ENCODE measurements at regions not wholly inside any gene's neighbourhood (a gene's known extent, or its start where the extent isn't known, plus 50 kb on each side); places are given as distances from the start of the nearest gene placed in this dataset.

DNA sequence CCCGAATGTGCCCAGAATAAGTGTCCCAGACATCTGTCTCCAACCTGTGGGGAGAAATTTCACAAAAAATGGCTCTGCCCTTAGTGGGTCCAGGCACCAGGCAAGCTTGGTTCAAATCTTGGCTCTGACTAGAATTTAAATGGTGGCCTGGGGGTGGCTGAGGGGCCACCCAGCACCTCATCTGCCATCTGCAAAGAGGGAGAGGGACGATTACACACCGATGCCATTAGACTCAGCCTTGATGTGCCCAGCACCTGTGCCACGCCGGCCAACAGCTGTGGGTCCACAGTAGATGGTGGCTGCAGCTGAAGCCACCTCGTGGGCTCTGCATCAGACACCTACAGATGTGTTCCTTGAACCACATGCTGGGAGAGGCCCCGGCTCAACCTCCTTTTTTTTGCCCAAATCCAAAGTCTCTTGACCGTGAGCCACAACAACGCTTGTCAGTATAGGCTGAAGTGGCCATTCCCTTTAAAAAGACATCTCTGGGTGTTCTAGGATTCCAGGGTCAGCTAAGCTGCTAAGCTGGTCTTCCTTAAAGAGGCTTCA is 222.0 kb upstream of the RAB6C start:
- POLR2A ChIA-PET = no interaction called here

More for the DNA sequence above, 222.0 kb upstream of the RAB6C start:
- H3K4me1 ChIP-seq (ENCODE audit: control insufficient read depth in 1 of 2, insufficient read depth in 2 of 2, low read depth in 1 of 2, low read length in 1 of 2) = peaks cover 0 to 12% of the 10 kb centered on the region in 2 experiments; a peak in 1 of 4 replicates
- H3K27ac ChIP-seq (ENCODE audit: low read depth in 2 of 2, low read length in 1 of 2) = no peak overlapping the region
- H3K79me2 ChIP-seq (ENCODE audit: insufficient read depth) = no peaks in the 10 kb centered on the region
- H3K4me2 ChIP-seq = no peak overlapping the region
- no peaks in the 10 kb centered on the region for H3F3A ChIP-seq (replicated peaks; ENCODE audit: insufficient read depth)
- H2AFZ ChIP-seq (ENCODE audit: low read depth) = no peak overlapping the region
- H4K20me1 ChIP-seq (ENCODE audit: insufficient read depth) = no peaks in the 10 kb centered on the region
- H3K4me3 ChIP-seq (ENCODE audit: low read depth in 2 of 2, low read length in 1 of 2) = no peak overlapping the region
- no peaks in the 10 kb centered on the region for H3K9me2 ChIP-seq
- H3K9me3 ChIP-seq = no peaks in the 10 kb centered on the region
- WGBS (ENCODE audit: low lambda C conversion rate) = 58% methylated on average over 6 of the region's 9 CpGs
- H3K9ac ChIP-seq = no peak overlapping the region
- no peaks in the 10 kb centered on the region for H3K27me3 ChIP-seq (ENCODE audit: insufficient read depth)
- CTCF ChIA-PET = interaction anchor here (0.7 to 2.5 kb wide), 2 partner anchors 9 to 93 kb away, joined by 3 to 10 read pairs; no protein-coding TSS in a partner anchor
- no peak for DNase-seq
- no peak for TF ChIP-seq GATA2 (CRISPR knock-in tag; IDR thresholded peaks at IDR 0.05)
- no peak for TF ChIP-seq FOXJ3 (CRISPR knock-in tag; IDR thresholded peaks at IDR 0.05)
- TF ChIP-seq TEAD4 (IDR thresholded peaks at IDR 0.05; ENCODE audit: borderline replicate concordance, insufficient read depth) = no peak
- TF ChIP-seq FOSL2 (IDR thresholded peaks at IDR 0.05; ENCODE audit: borderline replicate concordance, low read depth) = no peak
- no peak for TF ChIP-seq SIN3A (IDR thresholded peaks at IDR 0.05; ENCODE audit: borderline replicate concordance, low read depth, low read length)
- TF ChIP-seq RXRA (IDR thresholded peaks at IDR 0.05; ENCODE audit: borderline replicate concordance, low read depth) = no peak
- TF ChIP-seq MXI1 (IDR thresholded peaks at IDR 0.05; ENCODE audit: low read depth, low read length) = no peak
- TF ChIP-seq NRF1 (IDR thresholded peaks at IDR 0.05; ENCODE audit: low read depth, low read length) = no peak
- TF ChIP-seq SMC3 (IDR thresholded peaks at IDR 0.05; ENCODE audit: low read depth, low read length) = no peak
- TF ChIP-seq YY1 (IDR thresholded peaks at IDR 0.05; ENCODE audit: low read depth) = no peak
- TF ChIP-seq, protein P1, sequence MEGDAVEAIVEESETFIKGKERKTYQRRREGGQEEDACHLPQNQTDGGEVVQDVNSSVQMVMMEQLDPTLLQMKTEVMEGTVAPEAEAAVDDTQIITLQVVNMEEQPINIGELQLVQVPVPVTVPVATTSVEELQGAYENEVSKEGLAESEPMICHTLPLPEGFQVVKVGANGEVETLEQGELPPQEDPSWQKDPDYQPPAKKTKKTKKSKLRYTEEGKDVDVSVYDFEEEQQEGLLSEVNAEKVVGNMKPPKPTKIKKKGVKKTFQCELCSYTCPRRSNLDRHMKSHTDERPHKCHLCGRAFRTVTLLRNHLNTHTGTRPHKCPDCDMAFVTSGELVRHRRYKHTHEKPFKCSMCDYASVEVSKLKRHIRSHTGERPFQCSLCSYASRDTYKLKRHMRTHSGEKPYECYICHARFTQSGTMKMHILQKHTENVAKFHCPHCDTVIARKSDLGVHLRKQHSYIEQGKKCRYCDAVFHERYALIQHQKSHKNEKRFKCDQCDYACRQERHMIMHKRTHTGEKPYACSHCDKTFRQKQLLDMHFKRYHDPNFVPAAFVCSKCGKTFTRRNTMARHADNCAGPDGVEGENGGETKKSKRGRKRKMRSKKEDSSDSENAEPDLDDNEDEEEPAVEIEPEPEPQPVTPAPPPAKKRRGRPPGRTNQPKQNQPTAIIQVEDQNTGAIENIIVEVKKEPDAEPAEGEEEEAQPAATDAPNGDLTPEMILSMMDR (IDR thresholded peaks at IDR 0.05) = no peak
- no peak for TF ChIP-seq RAD21 (IDR thresholded peaks at IDR 0.05; ENCODE audit: low read length)
- TF ChIP-seq, protein P2, sequence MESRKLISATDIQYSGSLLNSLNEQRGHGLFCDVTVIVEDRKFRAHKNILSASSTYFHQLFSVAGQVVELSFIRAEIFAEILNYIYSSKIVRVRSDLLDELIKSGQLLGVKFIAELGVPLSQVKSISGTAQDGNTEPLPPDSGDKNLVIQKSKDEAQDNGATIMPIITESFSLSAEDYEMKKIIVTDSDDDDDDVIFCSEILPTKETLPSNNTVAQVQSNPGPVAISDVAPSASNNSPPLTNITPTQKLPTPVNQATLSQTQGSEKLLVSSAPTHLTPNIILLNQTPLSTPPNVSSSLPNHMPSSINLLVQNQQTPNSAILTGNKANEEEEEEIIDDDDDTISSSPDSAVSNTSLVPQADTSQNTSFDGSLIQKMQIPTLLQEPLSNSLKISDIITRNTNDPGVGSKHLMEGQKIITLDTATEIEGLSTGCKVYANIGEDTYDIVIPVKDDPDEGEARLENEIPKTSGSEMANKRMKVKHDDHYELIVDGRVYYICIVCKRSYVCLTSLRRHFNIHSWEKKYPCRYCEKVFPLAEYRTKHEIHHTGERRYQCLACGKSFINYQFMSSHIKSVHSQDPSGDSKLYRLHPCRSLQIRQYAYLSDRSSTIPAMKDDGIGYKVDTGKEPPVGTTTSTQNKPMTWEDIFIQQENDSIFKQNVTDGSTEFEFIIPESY (IDR thresholded peaks at IDR 0.05; ENCODE audit: borderline replicate concordance, low read depth) = no peak
- no peak for TF ChIP-seq POLR2AphosphoS5 (IDR thresholded peaks at IDR 0.05; ENCODE audit: low read depth, low read length)
- no peak for TF ChIP-seq GABPA (IDR thresholded peaks at IDR 0.05; ENCODE audit: low read depth)
- no peak for TF ChIP-seq JUND (IDR thresholded peaks at IDR 0.05)
- TF ChIP-seq TCF12 (IDR thresholded peaks at IDR 0.05) = no peak
- no peak for TF ChIP-seq ELF1 (IDR thresholded peaks at IDR 0.05)
- no peak for TF ChIP-seq CHD2 (IDR thresholded peaks at IDR 0.05; ENCODE audit: low read length, partially characterized antibody)
- TF ChIP-seq, protein P3, sequence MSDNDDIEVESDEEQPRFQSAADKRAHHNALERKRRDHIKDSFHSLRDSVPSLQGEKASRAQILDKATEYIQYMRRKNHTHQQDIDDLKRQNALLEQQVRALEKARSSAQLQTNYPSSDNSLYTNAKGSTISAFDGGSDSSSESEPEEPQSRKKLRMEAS (IDR thresholded peaks at IDR 0.05; ENCODE audit: low read depth) = no peak
- H3K36me3 ChIP-seq (replicated peaks in 1 of 2; ENCODE audit: control insufficient read depth in 1 of 2, insufficient read depth in 2 of 2, low read length in 1 of 2) = no peaks in the 10 kb centered on the region

All from SK-N-SH (cell line).